ENCODE measurements at regions not wholly inside any gene's neighbourhood (a gene's known extent, or its start where the extent isn't known, plus 50 kb on each side); places are given as distances from the start of the nearest gene placed in this dataset.

- no TSS peak for BruUV-seq (replicated peaks)
- intact Hi-C loops (cut with micrococcal nuclease; ENCODE audit: unreplicated experiment) (no loop called here), in situ Hi-C loops (cut with MboI) (no loop called here)
- Histone ChIP-seq H3K9me3 (replicated peaks; ENCODE audit: control insufficient read depth, insufficient read depth, low read length) (peaks cover 1% of the 10 kb centered on the region; the same call in 1 of the 3 replicates), H3K79me2 (ENCODE audit: control insufficient read depth, insufficient read depth, low read length) (no peaks in the 10 kb centered on the region), H2AFZ (ENCODE audit: control insufficient read depth, low read depth, low read length) (no peak overlapping the region), H3K4me1 (ENCODE audit: control insufficient read depth, insufficient read depth, low read length) (peaks cover 7% of the 10 kb centered on the region), H3K4me2 (ENCODE audit: control insufficient read depth, insufficient read depth) (no peak overlapping the region), H3K27ac (ENCODE audit: control insufficient read depth, insufficient read depth) (no peak overlapping the region), H3K27me3 (replicated peaks in 1 of 2; ENCODE audit: control insufficient read depth in 2 of 2, insufficient read depth in 2 of 2, low read length in 1 of 2) (no peaks in the 10 kb centered on the region), H3K9ac (ENCODE audit: control insufficient read depth, insufficient read depth, low read length) (no peak overlapping the region), H3K4me3 (no peak overlapping the region), H3K36me3 (ENCODE audit: control insufficient read depth in 2 of 2, insufficient read depth in 2 of 2, low read length in 1 of 2) (no peaks in the 10 kb centered on the region), H4K20me1 (ENCODE audit: control insufficient read depth, insufficient read depth) (no peaks in the 10 kb centered on the region)
- FAIRE-seq = no peak
- WGBS (ENCODE audit: insufficient coverage, insufficient replicate concordance, low lambda C conversion rate, missing lambda C conversion rate) = 78% methylated on average over 3 of the region's 3 CpGs
- RAD21 ChIA-PET (ENCODE audit: unreplicated experiment) = no interaction called here
- no peak for ATAC-seq
- no peak for TF ChIP-seq EZH2 (IDR thresholded peaks at IDR 0.05; ENCODE audit: borderline replicate concordance, control insufficient read depth, low read depth, low read length)
- TF ChIP-seq NFIC (IDR thresholded peaks at IDR 0.05; ENCODE audit: low read depth, low read length) = no peak
- TF ChIP-seq ZNF24 (IDR thresholded peaks at IDR 0.05) = no peak
- TF ChIP-seq SMC3 (IDR thresholded peaks at IDR 0.05; ENCODE audit: borderline replicate concordance, low read length) = no peak
- TF ChIP-seq JUND (IDR thresholded peaks at IDR 0.05; ENCODE audit: low read depth, low read length) = no peak
- no peak for TF ChIP-seq PKNOX1 (IDR thresholded peaks at IDR 0.05)
- TF ChIP-seq RELA (IDR thresholded peaks at IDR 0.05; ENCODE audit: borderline replicate concordance, partially characterized antibody) = no peak
- no peak for TF ChIP-seq HSF1 (IDR thresholded peaks at IDR 0.05; ENCODE audit: low read depth, low read length)
- no peak for TF ChIP-seq HDGF (IDR thresholded peaks at IDR 0.05)
- no peak for TF ChIP-seq CREM (IDR thresholded peaks at IDR 0.05; ENCODE audit: low read depth)
- no peak for TF ChIP-seq FOS (IDR thresholded peaks at IDR 0.05; ENCODE audit: borderline replicate concordance, extremely low read depth, insufficient read length)
- no peak for TF ChIP-seq CHD4 (IDR thresholded peaks at IDR 0.05)
- no peak for TF ChIP-seq PAX5 (IDR thresholded peaks at IDR 0.05; ENCODE audit: borderline replicate concordance, low read depth, low read length)
- no peak for TF ChIP-seq JUNB (IDR thresholded peaks at IDR 0.05)
- TF ChIP-seq RB1 (IDR thresholded peaks at IDR 0.05; ENCODE audit: borderline replicate concordance) = no peak
- no peak for TF ChIP-seq POLR2AphosphoS2 (IDR thresholded peaks at IDR 0.05; ENCODE audit: low read depth, low read length)
- TF ChIP-seq PBX3 (IDR thresholded peaks at IDR 0.05; ENCODE audit: insufficient replicate concordance, low read depth, low read length) = no peak
- CTCF ChIA-PET = no interaction called here
- DNase-seq (ENCODE audit: low read depth, low spot score) = no peak
- POLR2A ChIA-PET = no interaction called here
- SMC1A ChIA-PET (ENCODE audit: uncharacterized antibody, unreplicated experiment) = interaction anchor here (0.6 to 1.2 kb wide), 4 partner anchors 9 to 621 kb away, joined by 3 to 4 read pairs (median 3); no protein-coding TSS in a partner anchor
Observed at GRCh38 chr5:83846624-83847350, 126.1 kb upstream of the HAPLN1 start.
